OCI-LY1 (cell line): ENCODE measurements at regions not wholly inside any gene's neighbourhood (a gene's known extent, or its start where the extent isn't known, plus 50 kb on each side); places are given as distances from the start of the nearest gene placed in this dataset.

Source experiments
- H2AFZ ChIP-seq: fragments of 200-600 bp; sonication (generic), shearing (Covaris generic); 2 replicates; pipeline ENCODE4 v1.6.0; 2014; ENCODE audit warnings: antibody characterized with exemption, mild to moderate bottlenecking, low read length
- H3F3A ChIP-seq: fragments of 200-600 bp; sonication (generic), shearing (Covaris generic); 2 replicates; pipeline ENCODE4 v1.6.0; 2014; ENCODE audit warnings: mild to moderate bottlenecking, antibody characterized with exemption, low read length, moderate library complexity; ENCODE audit not compliant: insufficient read depth
- H3K27ac ChIP-seq: fragments of 200-600 bp; sonication (generic); 2 replicates; pipeline ENCODE4 v1.5.1; 2014; ENCODE audit warnings: low read length, mixed run types, mild to moderate bottlenecking, low read depth; ENCODE audit not compliant: poor library complexity, severe bottlenecking
- H3K27me3 ChIP-seq: fragments of 200-600 bp; sonication (generic); 2 replicates; pipeline ENCODE4 v1.6.0; 2014; ENCODE audit warnings: antibody characterized with exemption, mild to moderate bottlenecking, low read length, moderate library complexity; ENCODE audit not compliant: insufficient read depth
- H3K36me3 ChIP-seq: fragments of 200-600 bp; sonication (generic); 2 replicates; pipeline ENCODE4 v1.6.1; 2014; ENCODE audit warnings: mild to moderate bottlenecking, antibody characterized with exemption, low read length, moderate library complexity, mixed read lengths; ENCODE audit not compliant: insufficient read depth
- H3K4me1 ChIP-seq: fragments of 200-600 bp; sonication (generic); 2 replicates; pipeline ENCODE4 v1.5.1; 2014; ENCODE audit warnings: mild to moderate bottlenecking, low read length, moderate library complexity; ENCODE audit not compliant: insufficient read depth, severe bottlenecking
- H3K4me2 ChIP-seq: fragments of 200-600 bp; sonication (generic), shearing (Covaris generic); 2 replicates; pipeline ENCODE4 v1.6.1; 2014; ENCODE audit warnings: low read length
- H3K4me3 ChIP-seq: fragments of 200-600 bp; sonication (generic); 2 replicates; pipeline ENCODE4 v1.5.1; 2014; ENCODE audit warnings: low read length, low read depth, mild to moderate bottlenecking, mixed read lengths; ENCODE audit not compliant: poor library complexity, severe bottlenecking
- H3K79me2 ChIP-seq: fragments of 200-600 bp; shearing (Covaris generic); 2 replicates; pipeline ENCODE4 v1.6.1; 2016; ENCODE audit warnings: mixed run types, low read length, mixed read lengths; ENCODE audit not compliant: insufficient read depth
- H3K9ac ChIP-seq: fragments of 200-600 bp; sonication (generic), shearing (Covaris generic); 2 replicates; pipeline ENCODE4 v1.6.1; 2014; ENCODE audit warnings: mild to moderate bottlenecking, low read length, mixed read lengths
- H3K9me2 ChIP-seq: fragments of 200-600 bp; sonication (generic), shearing (Covaris generic); 2 replicates; pipeline ENCODE4 v1.6.1; 2014; ENCODE audit warnings: low read depth, mild to moderate bottlenecking, low read length, mixed read lengths
- H3K9me3 ChIP-seq: fragments of 200-600 bp; shearing (Covaris generic); 2 replicates; pipeline ENCODE4 v1.6.1; 2014; ENCODE audit warnings: low read length, mixed read lengths
- H4K20me1 ChIP-seq: fragments of 200-600 bp; sonication (generic), shearing (Covaris generic); 2 replicates; pipeline ENCODE4 v1.6.0; 2016; ENCODE audit warnings: mild to moderate bottlenecking, low read length; ENCODE audit not compliant: insufficient read depth
- EZH2 ChIP-seq: fragments of 200-600 bp; sonication (generic), shearing (Covaris generic); IDR thresholded peaks from 2 replicates; pipeline ENCODE4 v1.8.0; 2017; ENCODE audit warnings: borderline replicate concordance, mixed run types, mild to moderate bottlenecking, antibody characterized with exemption, low read length, moderate library complexity, mixed read lengths
- TF ChIP-seq, protein P1 (sequence below): fragments of 200-600 bp; sonication (generic), shearing (Covaris generic); IDR thresholded peaks from 2 replicates; pipeline ENCODE4 v1.5.1; 2017; ENCODE audit warnings: mild to moderate bottlenecking, antibody characterized with exemption, low read length, moderate library complexity, mixed read lengths

DNA sequence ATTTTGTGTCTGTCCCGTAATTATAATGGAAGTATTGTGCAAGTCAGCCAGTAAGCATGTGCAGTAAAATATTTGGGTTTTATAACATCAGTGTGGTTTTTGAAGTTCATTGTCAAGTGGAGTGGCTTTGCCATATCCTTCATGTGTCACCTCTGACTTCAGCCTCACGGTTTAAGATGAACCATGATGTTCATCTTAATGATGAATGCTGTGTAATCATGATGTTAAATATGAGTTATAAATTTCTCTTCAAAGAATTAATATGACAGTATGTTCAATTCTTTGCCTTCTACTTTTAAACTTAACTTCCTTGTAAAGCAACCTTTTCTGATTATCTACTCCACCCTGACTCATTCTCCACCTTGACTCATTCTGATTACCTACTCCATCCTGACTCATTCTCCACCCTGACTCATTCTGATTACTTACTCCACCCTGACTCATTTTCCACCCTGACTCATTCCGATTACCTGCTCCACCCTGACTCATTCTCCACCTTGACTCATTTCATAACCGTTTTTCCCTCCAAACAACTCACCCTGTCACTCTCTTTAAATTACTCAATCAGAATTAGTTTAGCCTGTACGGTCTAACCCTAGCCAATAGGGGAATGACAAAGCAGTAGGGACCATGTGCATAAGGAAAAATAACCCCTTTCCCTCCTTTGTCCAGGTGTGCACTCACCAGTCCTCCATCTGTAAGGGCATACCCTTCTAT lies 50.3 kb upstream of the ANKRD10 start:
- Histone ChIP-seq H2AFZ (no peak overlapping the region), H3K4me2 (no peak overlapping the region), H3F3A (no peaks in the 10 kb centered on the region), H3K4me1 (no peaks in the 10 kb centered on the region), H3K79me2 (no peaks in the 10 kb centered on the region), H3K27me3 (no peaks in the 10 kb centered on the region; the same call in 1 of the 2 replicates), H3K9me3 (peaks cover 13% of the 10 kb centered on the region; the same call in 1 of the 2 replicates), H3K36me3 (no peaks in the 10 kb centered on the region), H3K4me3 (no peak overlapping the region), H3K9ac (no peak overlapping the region), H4K20me1 (no peaks in the 10 kb centered on the region), H3K9me2 (no peaks in the 10 kb centered on the region), H3K27ac (no peak overlapping the region)
- no peak for TF ChIP-seq EZH2
- TF ChIP-seq, protein P1, sequence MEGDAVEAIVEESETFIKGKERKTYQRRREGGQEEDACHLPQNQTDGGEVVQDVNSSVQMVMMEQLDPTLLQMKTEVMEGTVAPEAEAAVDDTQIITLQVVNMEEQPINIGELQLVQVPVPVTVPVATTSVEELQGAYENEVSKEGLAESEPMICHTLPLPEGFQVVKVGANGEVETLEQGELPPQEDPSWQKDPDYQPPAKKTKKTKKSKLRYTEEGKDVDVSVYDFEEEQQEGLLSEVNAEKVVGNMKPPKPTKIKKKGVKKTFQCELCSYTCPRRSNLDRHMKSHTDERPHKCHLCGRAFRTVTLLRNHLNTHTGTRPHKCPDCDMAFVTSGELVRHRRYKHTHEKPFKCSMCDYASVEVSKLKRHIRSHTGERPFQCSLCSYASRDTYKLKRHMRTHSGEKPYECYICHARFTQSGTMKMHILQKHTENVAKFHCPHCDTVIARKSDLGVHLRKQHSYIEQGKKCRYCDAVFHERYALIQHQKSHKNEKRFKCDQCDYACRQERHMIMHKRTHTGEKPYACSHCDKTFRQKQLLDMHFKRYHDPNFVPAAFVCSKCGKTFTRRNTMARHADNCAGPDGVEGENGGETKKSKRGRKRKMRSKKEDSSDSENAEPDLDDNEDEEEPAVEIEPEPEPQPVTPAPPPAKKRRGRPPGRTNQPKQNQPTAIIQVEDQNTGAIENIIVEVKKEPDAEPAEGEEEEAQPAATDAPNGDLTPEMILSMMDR = no peak
